ENCODE measurements at regions not wholly inside any gene's neighbourhood (a gene's known extent, or its start where the extent isn't known, plus 50 kb on each side); places are given as distances from the start of the nearest gene placed in this dataset.

GRCh38 chr15:35151782-35152181 lies 66.7 kb upstream of the NANOGP8 start:
- TF ChIP-seq, protein P1, sequence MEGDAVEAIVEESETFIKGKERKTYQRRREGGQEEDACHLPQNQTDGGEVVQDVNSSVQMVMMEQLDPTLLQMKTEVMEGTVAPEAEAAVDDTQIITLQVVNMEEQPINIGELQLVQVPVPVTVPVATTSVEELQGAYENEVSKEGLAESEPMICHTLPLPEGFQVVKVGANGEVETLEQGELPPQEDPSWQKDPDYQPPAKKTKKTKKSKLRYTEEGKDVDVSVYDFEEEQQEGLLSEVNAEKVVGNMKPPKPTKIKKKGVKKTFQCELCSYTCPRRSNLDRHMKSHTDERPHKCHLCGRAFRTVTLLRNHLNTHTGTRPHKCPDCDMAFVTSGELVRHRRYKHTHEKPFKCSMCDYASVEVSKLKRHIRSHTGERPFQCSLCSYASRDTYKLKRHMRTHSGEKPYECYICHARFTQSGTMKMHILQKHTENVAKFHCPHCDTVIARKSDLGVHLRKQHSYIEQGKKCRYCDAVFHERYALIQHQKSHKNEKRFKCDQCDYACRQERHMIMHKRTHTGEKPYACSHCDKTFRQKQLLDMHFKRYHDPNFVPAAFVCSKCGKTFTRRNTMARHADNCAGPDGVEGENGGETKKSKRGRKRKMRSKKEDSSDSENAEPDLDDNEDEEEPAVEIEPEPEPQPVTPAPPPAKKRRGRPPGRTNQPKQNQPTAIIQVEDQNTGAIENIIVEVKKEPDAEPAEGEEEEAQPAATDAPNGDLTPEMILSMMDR (IDR thresholded peaks at IDR 0.05): no peak
- TF ChIP-seq EP300 (IDR thresholded peaks at IDR 0.05) (no peak), POLR2A (IDR thresholded peaks at IDR 0.05) (no peak)
- no peaks in the 10 kb centered on the region for H3K36me3 ChIP-seq
- H3K4me3 ChIP-seq: no peak overlapping the region
- no peak for DNase-seq
- no peaks in the 10 kb centered on the region for H3K27me3 ChIP-seq
- H3K27ac ChIP-seq: no peak overlapping the region
- intact Hi-C loops (cut with DNase I): no loop called here
- H3K4me1 ChIP-seq (ENCODE audit: insufficient read depth): no peaks in the 10 kb centered on the region
- WGBS, 3 donors: 79 to 83% (median 80%) methylated on average over 8 of the region's 8 CpGs
- no peaks in the 10 kb centered on the region for H3K9me3 ChIP-seq

GRCh38 chr15:35151381-35151780 lies 66.3 kb upstream of the NANOGP8 start:
- WGBS, 3 donors: 98 to 100% (median 98%) methylated on average over 2 of the region's 2 CpGs
- intact Hi-C loops (cut with DNase I): no loop called here

GRCh38 chr15:35150361-35150760 lies 65.3 kb upstream of the NANOGP8 start:
- no peaks in the 10 kb centered on the region for H3K36me3 ChIP-seq
- no peak for DNase-seq
- H3K27ac ChIP-seq: no peak overlapping the region
- TF ChIP-seq, protein P1 (IDR thresholded peaks at IDR 0.05): no peak
- TF ChIP-seq POLR2A (IDR thresholded peaks at IDR 0.05) (no peak), EP300 (IDR thresholded peaks at IDR 0.05) (no peak)
- H3K4me1 ChIP-seq (ENCODE audit: insufficient read depth): no peaks in the 10 kb centered on the region
- H3K4me3 ChIP-seq: no peak overlapping the region
- intact Hi-C loops (cut with DNase I): no loop called here
- H3K9me3 ChIP-seq: no peaks in the 10 kb centered on the region
- WGBS, 3 donors: 82 to 93% (median 86%) methylated on average over 3 of the region's 3 CpGs
- no peaks in the 10 kb centered on the region for H3K27me3 ChIP-seq

More at GRCh38 chr15:35151381-35151780, 66.3 kb upstream of the NANOGP8 start:
- Histone ChIP-seq H3K4me1 (ENCODE audit: insufficient read depth) (no peaks in the 10 kb centered on the region), H3K27ac (no peak overlapping the region), H3K4me3 (no peak overlapping the region), H3K27me3 (no peaks in the 10 kb centered on the region), H3K9me3 (no peaks in the 10 kb centered on the region), H3K36me3 (no peaks in the 10 kb centered on the region)
- no peak for TF ChIP-seq EP300 (IDR thresholded peaks at IDR 0.05)
- no peak for TF ChIP-seq POLR2A (IDR thresholded peaks at IDR 0.05)
- TF ChIP-seq, protein P1 (IDR thresholded peaks at IDR 0.05): no peak
- no peak for DNase-seq

DNA sequence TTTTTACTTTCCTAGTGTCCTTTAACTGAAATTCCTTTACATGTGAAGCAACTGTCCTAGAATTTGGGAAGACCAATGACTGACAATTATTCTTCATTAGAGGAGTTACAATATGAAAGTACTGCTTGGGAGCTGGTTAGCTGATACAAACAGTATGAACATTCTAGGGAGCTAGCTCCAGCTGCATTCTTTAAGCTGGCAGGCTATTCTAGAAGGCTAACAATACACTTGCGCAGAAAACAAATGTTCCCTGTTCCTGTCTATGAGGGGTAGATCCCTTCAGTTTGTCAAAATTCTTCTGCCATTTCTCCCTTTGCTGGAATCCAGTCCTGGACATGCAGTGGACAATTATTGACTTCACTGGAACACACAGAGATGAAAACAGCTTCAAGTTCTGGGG lies 60.2 kb upstream of the NANOGP8 start:
- DNase-seq: no peak
- intact Hi-C loops (cut with DNase I): no loop called here
- Histone ChIP-seq H3K4me1 (ENCODE audit: insufficient read depth) (peaks cover 7% of the 10 kb centered on the region), H3K4me3 (no peak overlapping the region), H3K9me3 (no peaks in the 10 kb centered on the region), H3K27me3 (no peaks in the 10 kb centered on the region), H3K27ac (no peak overlapping the region), H3K36me3 (no peaks in the 10 kb centered on the region)
- no peak for TF ChIP-seq EP300 (IDR thresholded peaks at IDR 0.05)
- TF ChIP-seq, protein P1 (IDR thresholded peaks at IDR 0.05): no peak
- no peak for TF ChIP-seq POLR2A (IDR thresholded peaks at IDR 0.05)
- WGBS, 3 donors: 71 to 93% (median 75%) methylated on average over 1 of the region's 1 CpG

All from ovary (tissue), 7 donors.